Heart right ventricle (tissue), 16 donors: ENCODE measurements at regions not wholly inside any gene's neighbourhood (a gene's known extent, or its start where the extent isn't known, plus 50 kb on each side); places are given as distances from the start of the nearest gene placed in this dataset.

Experiments used
- ATAC-seq, 8 donors: fragments of 200-7000 bp; cut with Tn5 transposase; one replicate each; pipeline ENCODE4 v1.9.1; 2020; ENCODE audit warnings: mild to moderate bottlenecking in 8 of 8, moderate library complexity in 8 of 8, moderate number of reproducible peaks in 1 of 8
- DNase-seq, 2 donors: peaks; one replicate each; pipeline ENCODE4 v3.0.0-alpha.2; 2020
- H3K27ac ChIP-seq, 10 donors: fragments of 200-600 bp; sonication (generic) in 2 of 10; one replicate each; pipeline versions ENCODE4 v1.5.0 to v1.8.0; 2020 to 2022; ENCODE audit warnings: mild to moderate bottlenecking in 3 of 10
- H3K27me3 ChIP-seq, 7 donors: fragments of 200-600 bp; one replicate each; pipeline ENCODE4 v1.8.0; 2021 to 2022; ENCODE audit warnings: mild to moderate bottlenecking in 2 of 7
- H3K36me3 ChIP-seq, 9 donors: fragments of 200-600 bp; sonication (generic) in 1 of 9; one replicate each; pipeline versions ENCODE4 v1.5.0 to v1.8.0; 2020 to 2022; ENCODE audit warnings: mild to moderate bottlenecking in 2 of 9
- H3K4me1 ChIP-seq, 9 donors: fragments of 200-600 bp; sonication (generic) in 1 of 9; one replicate each; pipeline versions ENCODE4 v1.5.0 to v1.8.0; 2020 to 2022; ENCODE audit warnings: mild to moderate bottlenecking in 4 of 9
- H3K4me3 ChIP-seq, 10 donors: fragments of 200-600 bp; sonication (generic) in 2 of 10; one replicate each; pipeline versions ENCODE4 v1.5.0 to v1.8.0; 2020 to 2022; ENCODE audit warnings: mild to moderate bottlenecking in 7 of 10, moderate library complexity in 2 of 10
- H3K9me3 ChIP-seq, 11 donors: fragments of 200-600 bp in 10 of 11; sonication (generic) in 2 of 11; one replicate each; pipeline versions ENCODE4 v1.5.0 to v1.8.0; 2013 to 2022; ENCODE audit warnings: mild to moderate bottlenecking in 2 of 11, control low read depth in 1 of 11, moderate library complexity in 1 of 11
- CTCF ChIP-seq, 9 donors: fragments of 200-600 bp; sonication (generic) in 2 of 9; IDR thresholded peaks; one replicate each; pipeline versions ENCODE4 v1.5.0 to v1.8.0; 2021 to 2022; ENCODE audit warnings: antibody characterized with exemption in 9 of 9, mild to moderate bottlenecking in 5 of 9, moderate library complexity in 1 of 9
- WGBS, 2 donors: extraction: QIAGEN DNeasy Blood & Tissue Kit; methylation state at CpG; one replicate each; pipeline ENCODE4 v1.1.7; 2013; ENCODE audit warnings: inconsistent platforms in 1 of 2; 5-methylcytosine and 5-hydroxymethylcytosine counted together
- intact Hi-C, 10 donors: fragments of 100-400 bp; cut with DNase I; formaldehyde crosslinking; loops; one replicate each; pipeline versions ENCODE4 v1.11.1 to v1.14.2; 2022
- donor health status: Arrhythmogenic right ventricular cardiomyopathy.
- donor health status: ischemic (EF 13 %, LVEDD 7.1; RV severe dilation, severe dysfunction).
- donor health status: healthy with polysubstance abuse.
- donor health status: DM: no; HTN: yes; CAD: no.
- donor health status: DM: no; HTN: no; CAD: no.
- donor health status: ischemic (EF 25% LVEDD 6.9; RV normal size, moderate dysfunction).
- donor health status: ischemic (EF 25% LVEDD 5.7; RV mildly dilated, moderate dysfunction).
- donor health status: healthy.
- donor health status: DM: yes; HTN: yes; CAD: no.
- donor health status: Ischemic cardiomyopathy.
- donor health status: ischemic (EF 35%, LVEDD 5.7; RV mildly dilated, moderate dysfunction).
- donor health status: nonischemic (EF 11% LVEDD 7.7; RV severe dilation, severe dysfunction).
- donor health status: DM: yes; HTN: yes; CAD: no.
- donor health status: PGD.
- donor health status: ischemic (EF 29% LVEDD 5.4; RV normal size, mild dysfunction).
- donor health status: nonischemic (EF 23%, LVEDD 6.1; RV moderate dilation, normal function).

GRCh38 chr10:22792161-22792560 lies 77.8 kb upstream of the PIP4K2A start:
- no peak overlapping the region for H3K4me3 ChIP-seq
- 67 to 72% methylated on average over 4 of the region's 4 CpGs for WGBS, 2 donors

GRCh38 chr10:22791665-22792064 lies 77.3 kb upstream of the PIP4K2A start:
- Histone ChIP-seq H3K27me3 (peaks cover 0 to 9% (median 0%) of the 10 kb centered on the region in 7 donors), H3K4me3 (no peak overlapping the region), H3K36me3 (no peaks in the 10 kb centered on the region), H3K9me3 (peaks cover 0 to 8% (median 0%) of the 10 kb centered on the region in 11 donors), H3K27ac (no peak overlapping the region), H3K4me1 (no peaks in the 10 kb centered on the region)
- WGBS, 2 donors = 69 to 71% methylated on average over 5 of the region's 5 CpGs
- no peak for TF ChIP-seq CTCF (IDR thresholded peaks at IDR 0.05)
- no peak for DNase-seq
- intact Hi-C loops = no loop called here
- no peak for ATAC-seq

More at GRCh38 chr10:22792161-22792560, 77.8 kb upstream of the PIP4K2A start:
- Histone ChIP-seq H3K27ac (no peak overlapping the region), H3K36me3 (no peaks in the 10 kb centered on the region), H3K9me3 (peaks cover 0 to 8% (median 0%) of the 10 kb centered on the region in 11 donors), H3K4me1 (no peaks in the 10 kb centered on the region), H3K27me3 (peaks cover 0 to 9% (median 0%) of the 10 kb centered on the region in 7 donors)
- DNase-seq (no peak), ATAC-seq (no peak)
- no peak for TF ChIP-seq CTCF (IDR thresholded peaks at IDR 0.05)
- intact Hi-C loops = no loop called here

GRCh38 chr10:22784668-22785067 lies 70.3 kb upstream of the PIP4K2A start:
- no peak overlapping the region for H3K27ac ChIP-seq
- DNase-seq = no peak
- intact Hi-C loops = no loop called here
- no peak overlapping the region for H3K4me3 ChIP-seq
- ATAC-seq = no peak
- TF ChIP-seq CTCF (IDR thresholded peaks at IDR 0.05) = no peak
- WGBS, 2 donors = 85 to 92% methylated on average over 1 of the region's 1 CpG
- peaks cover 0 to 9% (median 6%) of the 10 kb centered on the region in 9 donors for H3K4me1 ChIP-seq
- H3K27me3 ChIP-seq = no peaks in the 10 kb centered on the region
- H3K36me3 ChIP-seq = no peaks in the 10 kb centered on the region
- H3K9me3 ChIP-seq = peaks cover 0 to 3% (median 0%) of the 10 kb centered on the region in 11 donors

GRCh38 chr10:22783807-22784206 lies 69.4 kb upstream of the PIP4K2A start:
- no peaks in the 10 kb centered on the region for H3K27me3 ChIP-seq
- intact Hi-C loops = no loop called here
- DNase-seq (no peak), ATAC-seq (no peak)
- no peaks in the 10 kb centered on the region for H3K36me3 ChIP-seq
- H3K27ac ChIP-seq = no peak overlapping the region
- no peak for TF ChIP-seq CTCF (IDR thresholded peaks at IDR 0.05)
- H3K4me1 ChIP-seq = peaks cover 0 to 11% (median 6%) of the 10 kb centered on the region in 9 donors
- H3K4me3 ChIP-seq = no peak overlapping the region
- 88% methylated on average over 3 of the region's 3 CpGs for WGBS, 2 donors
- H3K9me3 ChIP-seq = no peaks in the 10 kb centered on the region
